MM.1S (cell line): ENCODE measurements at regions not wholly inside any gene's neighbourhood (a gene's known extent, or its start where the extent isn't known, plus 50 kb on each side); places are given as distances from the start of the nearest gene placed in this dataset.

ENCODE experiments used
- DNase-seq: peaks from one replicate; pipeline ENCODE4 v3.0.0-alpha.2; 2015
- H2AFZ ChIP-seq: fragments of 300-600 bp; sonication (generic); 2 replicates; pipeline ENCODE4 v1.6.0; 2016; ENCODE audit warnings: antibody characterized with exemption, low read length
- H3F3A ChIP-seq: fragments of 300-600 bp; sonication (generic); 2 replicates; pipeline ENCODE4 v1.6.1; 2016; ENCODE audit warnings: mild to moderate bottlenecking, antibody characterized with exemption, low read length, moderate library complexity, mixed read lengths; ENCODE audit not compliant: insufficient read depth
- H3K27ac ChIP-seq: fragments of 300-600 bp; sonication (generic); 2 replicates; pipeline ENCODE4 v1.5.1; 2016; ENCODE audit warnings: mild to moderate bottlenecking, low read length
- H3K27me3 ChIP-seq: fragments of 300-600 bp; sonication (generic); replicated peaks from 2 replicates; pipeline ENCODE4 v1.6.0; 2016; ENCODE audit warnings: low read length; ENCODE audit not compliant: insufficient read depth
- H3K36me3 ChIP-seq: fragments of 300-600 bp; sonication (generic); replicated peaks from 2 replicates; pipeline ENCODE4 v1.6.1; 2016; ENCODE audit warnings: mild to moderate bottlenecking, low read length, mixed read lengths; ENCODE audit not compliant: insufficient read depth
- H3K4me1 ChIP-seq: fragments of 300-600 bp; sonication (generic); 2 replicates; pipeline ENCODE4 v1.6.1; 2016; ENCODE audit warnings: low read length, mixed read lengths
- H3K4me2 ChIP-seq: fragments of 300-600 bp; sonication (generic); 2 replicates; pipeline ENCODE4 v1.6.0; 2016; ENCODE audit warnings: low read depth, low read length
- H3K4me3 ChIP-seq: fragments of 300-600 bp; sonication (generic); 2 replicates; pipeline ENCODE4 v1.5.1; 2016; ENCODE audit warnings: low read length, mixed read lengths
- H3K79me2 ChIP-seq: fragments of 300-600 bp; sonication (generic); 2 replicates; pipeline ENCODE4 v1.6.1; 2016; ENCODE audit warnings: mixed run types, low read length, mixed read lengths
- H3K9ac ChIP-seq: fragments of 300-600 bp; sonication (generic); 2 replicates; pipeline ENCODE4 v1.6.1; 2016; ENCODE audit warnings: low read length, mixed read lengths
- H3K9me2 ChIP-seq: fragments of 300-600 bp; sonication (generic); replicated peaks from 2 replicates; pipeline ENCODE4 v1.6.1; 2016; ENCODE audit warnings: mild to moderate bottlenecking, low read length, mixed read lengths; ENCODE audit not compliant: insufficient read depth
- H3K9me3 ChIP-seq: fragments of 300-600 bp; sonication (generic); replicated peaks from 2 replicates; pipeline ENCODE4 v1.6.1; 2016; ENCODE audit warnings: mild to moderate bottlenecking, low read length, mixed read lengths; ENCODE audit not compliant: insufficient read depth
- H4K20me1 ChIP-seq: fragments of 300-600 bp; sonication (generic); 2 replicates; pipeline ENCODE4 v1.6.1; 2016; ENCODE audit warnings: mild to moderate bottlenecking, low read length, moderate library complexity, mixed read lengths; ENCODE audit not compliant: insufficient read depth
- EZH2 ChIP-seq: fragments of 300-600 bp; sonication (generic); optimal IDR thresholded peaks from 2 replicates; pipeline ENCODE3; 2017; ENCODE audit warnings: low read depth, mild to moderate bottlenecking, antibody characterized with exemption, low read length, mixed read lengths
- EZH2phosphoT487 ChIP-seq: fragments of 300-600 bp; sonication (generic); IDR thresholded peaks from 2 replicates; pipeline ENCODE4 v1.6.1; 2018; ENCODE audit warnings: antibody characterized with exemption, low read length
- TF ChIP-seq, protein P1 (sequence below): fragments of 300-600 bp; sonication (generic); IDR thresholded peaks from 2 replicates; pipeline ENCODE4 v1.5.1; 2016; ENCODE audit warnings: antibody characterized with exemption, low read length, mixed read lengths

GRCh38 chr11:70733327-70734325 is 335.3 kb downstream of the CTTN start:
- Histone ChIP-seq H3K4me1 (no peaks in the 10 kb centered on the region), H3K79me2 (no peaks in the 10 kb centered on the region), H3K4me3 (no peak overlapping the region), H3K27ac (no peak overlapping the region), H3K9ac (no peak overlapping the region), H3K9me2 (no peaks in the 10 kb centered on the region), H3K36me3 (no peaks in the 10 kb centered on the region), H3K27me3 (peaks cover 94% of the 10 kb centered on the region), H3K4me2 (no peak overlapping the region), H2AFZ (no peak overlapping the region), H4K20me1 (no peaks in the 10 kb centered on the region), H3K9me3 (no peaks in the 10 kb centered on the region), H3F3A (no peaks in the 10 kb centered on the region)
- TF ChIP-seq EZH2: no peak
- TF ChIP-seq EZH2phosphoT487: no peak
- TF ChIP-seq, protein P1, sequence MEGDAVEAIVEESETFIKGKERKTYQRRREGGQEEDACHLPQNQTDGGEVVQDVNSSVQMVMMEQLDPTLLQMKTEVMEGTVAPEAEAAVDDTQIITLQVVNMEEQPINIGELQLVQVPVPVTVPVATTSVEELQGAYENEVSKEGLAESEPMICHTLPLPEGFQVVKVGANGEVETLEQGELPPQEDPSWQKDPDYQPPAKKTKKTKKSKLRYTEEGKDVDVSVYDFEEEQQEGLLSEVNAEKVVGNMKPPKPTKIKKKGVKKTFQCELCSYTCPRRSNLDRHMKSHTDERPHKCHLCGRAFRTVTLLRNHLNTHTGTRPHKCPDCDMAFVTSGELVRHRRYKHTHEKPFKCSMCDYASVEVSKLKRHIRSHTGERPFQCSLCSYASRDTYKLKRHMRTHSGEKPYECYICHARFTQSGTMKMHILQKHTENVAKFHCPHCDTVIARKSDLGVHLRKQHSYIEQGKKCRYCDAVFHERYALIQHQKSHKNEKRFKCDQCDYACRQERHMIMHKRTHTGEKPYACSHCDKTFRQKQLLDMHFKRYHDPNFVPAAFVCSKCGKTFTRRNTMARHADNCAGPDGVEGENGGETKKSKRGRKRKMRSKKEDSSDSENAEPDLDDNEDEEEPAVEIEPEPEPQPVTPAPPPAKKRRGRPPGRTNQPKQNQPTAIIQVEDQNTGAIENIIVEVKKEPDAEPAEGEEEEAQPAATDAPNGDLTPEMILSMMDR: no peak
- no peak for DNase-seq

GRCh38 chr11:70734379-70734778 is 336.1 kb downstream of the CTTN start:
- Histone ChIP-seq H3K9ac (no peak overlapping the region), H3K9me3 (no peaks in the 10 kb centered on the region)

GRCh38 chr11:70734911-70735310 is 336.6 kb downstream of the CTTN start:
- Histone ChIP-seq H3K36me3 (no peaks in the 10 kb centered on the region), H3K79me2 (no peaks in the 10 kb centered on the region), H3K4me2 (no peak overlapping the region), H3K9me3 (no peaks in the 10 kb centered on the region), H3K4me3 (no peak overlapping the region), H4K20me1 (no peaks in the 10 kb centered on the region), H3K9me2 (no peaks in the 10 kb centered on the region), H2AFZ (no peak overlapping the region), H3K4me1 (no peaks in the 10 kb centered on the region), H3K27ac (no peak overlapping the region), H3K27me3 (peaks cover 99% of the 10 kb centered on the region), H3K9ac (no peak overlapping the region), H3F3A (no peaks in the 10 kb centered on the region)
- TF ChIP-seq EZH2phosphoT487 (no peak), EZH2 (no peak)
- TF ChIP-seq, protein P1: no peak
- DNase-seq: no peak

More at GRCh38 chr11:70734379-70734778, 336.1 kb downstream of the CTTN start:
- Histone ChIP-seq H4K20me1 (no peaks in the 10 kb centered on the region), H3K27ac (no peak overlapping the region), H3K4me1 (no peaks in the 10 kb centered on the region), H3K4me2 (no peak overlapping the region), H3K27me3 (peaks cover 97% of the 10 kb centered on the region), H3K4me3 (no peak overlapping the region), H3K79me2 (no peaks in the 10 kb centered on the region), H3K36me3 (no peaks in the 10 kb centered on the region), H3F3A (no peaks in the 10 kb centered on the region), H3K9me2 (no peaks in the 10 kb centered on the region), H2AFZ (no peak overlapping the region)
- no peak for TF ChIP-seq EZH2
- DNase-seq: no peak

DNA sequence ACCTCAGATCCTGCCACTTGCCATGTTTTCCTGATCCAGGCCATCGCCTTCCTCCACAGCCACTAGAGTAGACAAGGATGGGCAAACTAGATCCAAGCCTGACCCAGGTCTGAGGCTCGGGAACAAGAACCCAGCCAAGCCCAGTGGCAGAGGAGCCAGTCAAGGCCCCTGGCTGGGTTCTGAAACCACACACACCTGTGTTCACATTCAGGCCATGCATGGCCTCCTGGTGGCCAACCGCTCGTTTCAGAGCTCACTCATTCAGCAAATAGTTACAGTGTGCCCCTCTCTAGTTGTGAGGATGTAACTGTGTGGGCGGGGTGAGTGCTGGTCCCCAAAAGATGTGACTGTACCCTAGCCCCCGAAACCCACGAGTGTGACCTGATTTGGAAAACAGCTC is 337.6 kb downstream of the CTTN start:
- H3K9ac ChIP-seq: no peak overlapping the region
- TF ChIP-seq, protein P1: no peak
- TF ChIP-seq EZH2phosphoT487 (no peak), EZH2 (no peak)
- H3K4me3 ChIP-seq: no peak overlapping the region
- H3F3A ChIP-seq: no peaks in the 10 kb centered on the region
- peaks cover 99% of the 10 kb centered on the region for H3K27me3 ChIP-seq
- H4K20me1 ChIP-seq: no peaks in the 10 kb centered on the region
- no peak overlapping the region for H3K27ac ChIP-seq
- no peak overlapping the region for H2AFZ ChIP-seq
- H3K36me3 ChIP-seq: no peaks in the 10 kb centered on the region
- H3K4me2 ChIP-seq: no peak overlapping the region
- H3K9me3 ChIP-seq: no peaks in the 10 kb centered on the region
- H3K79me2 ChIP-seq: no peaks in the 10 kb centered on the region
- H3K9me2 ChIP-seq: no peaks in the 10 kb centered on the region
- no peaks in the 10 kb centered on the region for H3K4me1 ChIP-seq
- no peak for DNase-seq
